Large intestine (tissue), 3 donors: ENCODE measurements at regions not wholly inside any gene's neighbourhood (a gene's known extent, or its start where the extent isn't known, plus 50 kb on each side); places are given as distances from the start of the nearest gene placed in this dataset.

Experiments
- DNase-seq, 2 donors: peaks; one replicate each; pipeline versions ENCODE4 v3.0.0 to v3.0.0-alpha.2; 2013
- H3K27ac ChIP-seq: one replicate; pipeline ENCODE4 v1.5.1; 2013; ENCODE audit warnings: low read length
- H3K27me3 ChIP-seq: 2 replicates; pipeline ENCODE4 v1.6.1; 2013; ENCODE audit warnings: low read length; ENCODE audit not compliant: control insufficient read depth, insufficient read depth
- H3K36me3 ChIP-seq: 2 replicates; pipeline ENCODE4 v1.6.1; 2013; ENCODE audit warnings: low read length; ENCODE audit not compliant: control insufficient read depth, insufficient read depth
- H3K4me1 ChIP-seq: one replicate; pipeline ENCODE4 v1.6.1; 2013; ENCODE audit warnings: low read length; ENCODE audit not compliant: control insufficient read depth, insufficient read depth
- H3K4me3 ChIP-seq: one replicate; pipeline ENCODE4 v1.5.1; 2013; ENCODE audit warnings: low read length
- H3K9me3 ChIP-seq: one replicate; pipeline ENCODE4 v1.6.1; 2013; ENCODE audit warnings: mild to moderate bottlenecking, low read depth, low read length, moderate library complexity; ENCODE audit not compliant: control insufficient read depth
- WGBS: methylation state at CpG from one replicate; pipeline ENCODE4 v1.1.5; 2013; ENCODE audit warnings: low lambda C conversion rate; ENCODE audit not compliant: insufficient coverage; 5-methylcytosine and 5-hydroxymethylcytosine counted together

DNA sequence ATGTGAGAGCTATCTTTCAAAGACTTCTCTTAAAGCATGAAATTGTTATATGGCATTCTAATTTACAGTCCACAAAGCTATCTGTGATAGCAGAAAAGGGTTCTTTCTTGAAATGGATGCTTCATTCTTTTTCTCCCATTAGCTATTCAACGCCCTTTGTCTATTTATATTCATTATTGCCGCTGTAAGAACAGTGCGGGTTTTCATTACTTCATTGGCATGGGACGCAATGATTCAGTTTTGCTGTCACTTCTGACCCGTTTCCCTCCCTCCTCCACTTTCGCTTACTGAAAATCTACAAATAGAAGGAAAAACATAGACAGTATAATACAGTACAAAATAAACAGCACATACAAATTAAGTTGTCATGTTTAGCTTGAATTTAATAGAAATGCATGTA is 394.6 kb downstream of the PCDH7 start:
- Histone ChIP-seq H3K4me3 (no peak overlapping the region), H3K27me3 (no peaks in the 10 kb centered on the region), H3K9me3 (no peaks in the 10 kb centered on the region), H3K27ac (no peak overlapping the region), H3K36me3 (no peaks in the 10 kb centered on the region), H3K4me1 (no peaks in the 10 kb centered on the region)
- DNase-seq, result no peak
- WGBS, result 80% methylated on average over 2 of the region's 6 CpGs

DNA sequence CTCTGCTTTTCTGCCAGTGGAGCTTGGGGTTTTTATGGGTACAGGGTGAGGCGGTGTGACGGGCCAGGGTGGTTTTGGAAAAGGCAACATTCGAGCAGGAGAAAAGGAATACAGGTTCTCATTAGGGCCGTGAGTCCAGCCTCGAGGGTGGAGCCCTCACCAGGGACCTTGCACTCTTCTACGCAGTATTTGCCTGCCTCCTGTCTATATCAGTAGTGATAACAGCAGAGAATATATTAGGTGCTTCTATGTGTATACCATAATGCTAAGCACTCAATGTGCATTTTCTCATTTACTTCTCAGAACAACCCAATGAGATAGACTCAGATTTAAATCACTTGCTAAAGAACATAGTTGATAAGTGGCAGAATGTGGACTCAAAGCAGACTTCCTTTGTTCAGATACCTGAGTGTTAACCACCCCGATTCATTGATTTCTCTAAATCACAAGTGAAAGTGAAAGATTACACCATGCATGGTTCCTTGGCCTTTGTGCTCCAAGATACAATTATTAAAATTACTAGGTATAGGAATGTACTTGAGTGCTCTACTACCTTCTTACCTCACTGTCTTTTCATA is 403.9 kb downstream of the PCDH7 start:
- 43% methylated on average over 1 of the region's 7 CpGs for WGBS
- DNase-seq, result peak; percentile 31 to 78
- Histone ChIP-seq H3K4me1 (no peaks in the 10 kb centered on the region), H3K36me3 (no peaks in the 10 kb centered on the region), H3K9me3 (no peaks in the 10 kb centered on the region), H3K27me3 (no peaks in the 10 kb centered on the region), H3K4me3 (no peak overlapping the region), H3K27ac (no peak overlapping the region)

DNA sequence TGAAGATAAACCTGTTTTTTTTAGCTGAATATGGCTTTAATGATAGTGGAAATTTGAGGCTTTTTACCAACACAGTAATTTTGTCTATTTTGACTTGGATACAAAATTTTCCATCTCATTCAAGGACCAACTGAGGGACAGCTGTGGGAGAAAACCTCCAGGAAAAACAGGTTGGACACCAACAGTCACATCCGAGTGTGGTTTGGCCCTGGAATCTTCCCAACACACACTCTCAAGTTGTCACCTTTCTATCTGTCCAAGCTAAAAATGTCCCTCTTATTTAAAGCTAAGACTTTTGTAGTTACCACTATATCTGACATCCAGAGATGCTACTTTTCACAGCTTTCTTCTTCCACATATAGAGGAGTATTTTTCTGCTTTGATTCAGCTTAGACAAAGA is 404.9 kb downstream of the PCDH7 start:
- no peaks in the 10 kb centered on the region for H3K4me1 ChIP-seq
- WGBS, result no CpG with 5 or more reads among the region's 1 CpG

DNA sequence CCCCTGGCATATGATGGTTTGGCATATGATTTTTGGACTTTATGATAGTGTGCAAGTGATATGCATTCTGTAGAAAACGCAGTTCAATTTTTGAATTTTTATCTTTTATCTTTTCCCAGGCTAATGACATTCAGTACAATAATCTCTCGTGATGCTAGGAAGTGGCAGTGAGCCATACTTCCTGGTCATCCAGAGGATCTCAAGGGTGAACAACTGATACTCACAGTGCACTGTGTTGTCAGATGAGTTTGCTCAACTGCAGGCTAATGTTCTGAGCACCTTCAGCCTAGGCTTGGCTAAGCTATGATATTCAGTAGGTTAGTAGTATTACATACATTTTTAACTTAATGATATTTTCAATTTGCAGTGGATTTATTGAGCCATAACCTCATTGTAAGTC is 405.3 kb downstream of the PCDH7 start:
- Histone ChIP-seq H3K9me3 (no peaks in the 10 kb centered on the region), H3K36me3 (no peaks in the 10 kb centered on the region), H3K27me3 (no peaks in the 10 kb centered on the region), H3K27ac (no peak overlapping the region), H3K4me3 (no peak overlapping the region), H3K4me1 (no peaks in the 10 kb centered on the region)
- DNase-seq, result peak; percentile 0 to 24
- 100% methylated on average over 1 of the region's 2 CpGs for WGBS

More for the DNA sequence above, 404.9 kb downstream of the PCDH7 start:
- DNase-seq, result no peak
- Histone ChIP-seq H3K27me3 (no peaks in the 10 kb centered on the region), H3K9me3 (no peaks in the 10 kb centered on the region), H3K36me3 (no peaks in the 10 kb centered on the region), H3K4me3 (no peak overlapping the region), H3K27ac (no peak overlapping the region)

DNA sequence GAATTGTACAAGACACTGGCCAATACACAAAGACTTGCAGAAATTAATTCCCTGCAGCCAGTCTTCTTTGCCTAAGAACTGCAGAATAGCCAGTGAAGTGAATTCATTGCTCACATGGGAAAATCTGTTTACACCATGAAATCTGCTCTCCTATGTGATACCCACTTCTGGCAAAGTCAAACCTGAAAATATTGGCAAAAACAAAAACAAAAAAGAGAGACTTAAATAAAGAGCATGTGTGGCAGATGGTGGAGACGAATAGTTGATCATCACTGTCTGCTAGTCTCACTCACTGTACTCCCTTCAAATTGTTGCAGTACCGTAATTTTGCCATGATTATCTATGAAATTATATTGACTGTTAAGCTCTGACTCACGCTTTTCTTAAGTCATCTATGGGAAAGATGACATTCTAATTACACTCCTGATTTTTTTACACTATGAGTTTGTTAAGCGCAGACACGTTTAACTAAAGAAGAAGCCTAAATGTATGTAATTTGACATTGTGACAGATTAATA is 406.8 kb downstream of the PCDH7 start:
- Histone ChIP-seq H3K4me3 (no peak overlapping the region), H3K36me3 (no peaks in the 10 kb centered on the region), H3K9me3 (no peaks in the 10 kb centered on the region), H3K27ac (no peak overlapping the region), H3K4me1 (no peaks in the 10 kb centered on the region), H3K27me3 (no peaks in the 10 kb centered on the region)
- 83% methylated on average over 3 of the region's 5 CpGs for WGBS
- no peak for DNase-seq

DNA sequence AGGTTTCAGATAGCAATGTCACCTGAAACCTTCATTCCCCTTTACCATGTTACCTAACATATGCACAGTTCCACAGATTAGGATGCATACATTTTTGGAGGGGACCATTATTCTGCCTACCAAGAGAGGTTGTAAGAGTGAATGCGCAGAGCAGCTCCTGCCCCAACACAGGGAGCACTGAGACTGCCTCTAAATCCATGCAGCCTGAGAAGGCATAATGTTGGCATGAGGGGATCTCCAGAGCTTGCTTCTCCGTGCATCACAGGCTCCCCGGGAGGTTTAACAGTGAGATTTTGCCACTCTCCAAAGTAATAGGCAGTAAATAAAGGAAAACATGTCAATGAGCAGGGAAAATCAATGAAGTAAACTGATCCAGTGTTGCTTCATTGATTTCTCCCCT is 410.8 kb downstream of the PCDH7 start:
- Histone ChIP-seq H3K36me3 (no peaks in the 10 kb centered on the region), H3K4me1 (no peaks in the 10 kb centered on the region), H3K9me3 (no peaks in the 10 kb centered on the region), H3K27me3 (no peaks in the 10 kb centered on the region), H3K27ac (no peak overlapping the region), H3K4me3 (no peak overlapping the region)
- DNase-seq, result no peak
- WGBS, result no CpG with 5 or more reads among the region's 3 CpGs

DNA sequence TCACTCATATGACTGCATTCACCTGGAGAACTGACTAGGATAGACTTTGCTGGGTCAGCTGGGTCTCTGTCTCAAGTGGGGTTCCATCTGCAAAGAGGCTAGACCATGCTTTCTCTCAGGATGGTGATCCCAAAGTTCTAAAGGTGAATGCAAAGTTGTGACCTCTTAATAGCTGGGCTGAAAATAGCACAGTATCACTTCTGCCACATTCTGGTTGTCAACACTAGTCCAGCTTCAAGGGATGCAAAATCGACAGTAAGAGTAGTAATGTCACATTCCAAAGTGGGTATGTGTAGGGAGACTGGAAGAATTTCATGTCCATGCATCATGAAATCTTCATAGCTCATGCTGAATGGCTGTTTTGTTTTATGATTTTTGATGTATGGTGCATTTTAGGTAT is 414.6 kb downstream of the PCDH7 start:
- Histone ChIP-seq H3K36me3 (no peaks in the 10 kb centered on the region), H3K4me1 (no peaks in the 10 kb centered on the region), H3K9me3 (no peaks in the 10 kb centered on the region), H3K4me3 (no peak overlapping the region), H3K27me3 (no peaks in the 10 kb centered on the region), H3K27ac (no peak overlapping the region)
- WGBS, result no CpG with 5 or more reads among the region's 1 CpG
- DNase-seq, result no peak

DNA sequence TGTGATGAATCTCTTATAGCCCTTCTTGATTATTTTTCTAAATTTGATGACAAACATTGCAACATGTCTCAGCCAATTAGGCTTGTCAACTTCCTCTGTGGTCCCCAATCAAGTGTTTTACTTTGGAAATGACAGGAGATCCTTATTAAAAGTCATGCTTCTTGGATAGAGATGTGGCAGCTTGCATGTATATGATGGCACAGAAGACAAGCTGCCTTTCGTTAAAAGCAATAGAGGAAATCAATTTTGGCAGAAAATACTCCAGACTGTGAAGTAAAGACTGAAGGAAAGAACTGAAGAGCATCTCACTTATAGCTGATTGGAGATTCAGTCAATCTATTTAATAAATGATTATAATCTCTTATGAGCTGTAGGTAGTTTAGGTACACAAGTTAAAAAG is 419.6 kb downstream of the PCDH7 start:
- H3K9me3 ChIP-seq, result no peaks in the 10 kb centered on the region
- H3K4me1 ChIP-seq, result no peaks in the 10 kb centered on the region
- no peaks in the 10 kb centered on the region for H3K27me3 ChIP-seq
- no peaks in the 10 kb centered on the region for H3K36me3 ChIP-seq
- WGBS, result no CpG with 5 or more reads among the region's 1 CpG
- H3K4me3 ChIP-seq, result no peak overlapping the region
- DNase-seq, result no peak
- H3K27ac ChIP-seq, result no peak overlapping the region

DNA sequence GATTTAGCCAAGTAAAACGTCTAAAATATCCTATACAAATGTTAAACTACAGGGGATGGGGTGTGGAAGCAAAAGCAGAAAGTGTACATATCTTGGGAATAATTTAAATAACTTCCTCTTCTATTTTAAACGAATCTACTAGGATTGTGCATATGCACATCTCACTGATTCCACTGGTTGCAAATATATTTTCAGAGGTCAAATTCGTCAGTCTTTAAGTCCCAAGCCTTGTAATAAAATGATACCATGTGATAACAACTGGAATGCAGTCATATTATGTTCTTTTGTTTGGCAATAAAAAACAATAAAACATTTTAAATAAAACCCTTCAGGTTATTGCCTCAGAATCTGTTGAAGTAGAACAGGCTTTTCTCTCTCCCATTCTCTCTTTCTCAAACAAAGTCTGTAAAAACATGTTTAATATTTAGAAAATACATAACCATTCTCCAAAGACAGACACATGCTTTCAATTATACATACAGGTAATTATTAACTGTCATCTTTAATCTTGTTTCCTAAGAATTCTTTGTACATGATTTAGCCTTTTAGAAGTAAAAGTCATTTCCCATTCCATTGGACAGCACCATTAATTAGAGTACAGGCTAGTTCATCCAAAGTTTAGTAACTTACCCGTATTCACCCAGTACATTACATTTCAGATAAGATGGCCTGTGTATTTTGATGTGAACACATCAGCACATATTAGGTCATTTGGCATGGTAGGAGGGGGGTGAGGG is 421.1 kb downstream of the PCDH7 start:
- Histone ChIP-seq H3K9me3 (no peaks in the 10 kb centered on the region), H3K36me3 (no peaks in the 10 kb centered on the region), H3K27ac (no peak overlapping the region), H3K27me3 (no peaks in the 10 kb centered on the region), H3K4me1 (no peaks in the 10 kb centered on the region), H3K4me3 (no peak overlapping the region)
- no peak for DNase-seq
- 46% methylated on average over 2 of the region's 4 CpGs for WGBS

DNA sequence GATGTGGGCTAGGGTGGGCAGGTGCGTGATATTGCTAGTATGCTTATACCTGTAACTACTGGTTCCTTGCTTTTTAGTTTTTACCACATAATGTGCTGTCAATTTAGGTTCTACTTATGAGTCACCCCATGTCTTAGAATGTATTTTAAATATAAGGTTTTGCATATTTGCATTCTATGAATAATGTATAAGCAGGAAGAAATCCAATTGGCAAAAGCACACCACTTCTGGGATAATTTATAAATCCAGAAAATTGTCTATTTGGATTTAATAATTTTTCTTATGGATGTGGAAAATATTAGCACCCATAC is 421.6 kb downstream of the PCDH7 start:
- Histone ChIP-seq H3K27ac (no peak overlapping the region), H3K4me1 (no peaks in the 10 kb centered on the region), H3K36me3 (no peaks in the 10 kb centered on the region), H3K9me3 (no peaks in the 10 kb centered on the region), H3K27me3 (no peaks in the 10 kb centered on the region), H3K4me3 (no peak overlapping the region)
- no peak for DNase-seq
- no CpG with 5 or more reads among the region's 1 CpG for WGBS

DNA sequence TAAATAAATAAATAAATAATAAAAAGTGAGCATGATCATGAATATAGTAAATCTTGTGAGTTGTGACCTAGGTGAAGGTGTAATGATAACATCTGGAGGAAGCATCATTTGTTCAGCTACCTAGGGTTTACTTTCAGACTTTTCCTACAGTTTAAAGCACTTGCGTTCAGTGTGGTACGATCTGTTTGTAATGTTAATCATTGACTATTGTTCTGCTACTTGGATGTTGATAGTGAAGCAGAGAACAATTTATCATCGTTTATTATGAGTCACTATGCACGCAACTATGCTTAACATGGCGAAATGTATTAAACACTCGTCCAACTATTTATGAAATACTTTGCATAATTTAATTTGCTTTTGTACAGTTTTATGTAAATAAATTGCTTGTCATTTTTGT is 426.2 kb downstream of the PCDH7 start:
- no CpG with 5 or more reads among the region's 6 CpGs for WGBS
- DNase-seq, result peak in 1 of 2 donors; percentile 37
- H3K4me1 ChIP-seq, result no peaks in the 10 kb centered on the region
- no peaks in the 10 kb centered on the region for H3K27me3 ChIP-seq
- H3K36me3 ChIP-seq, result no peaks in the 10 kb centered on the region
- H3K9me3 ChIP-seq, result no peaks in the 10 kb centered on the region
- no peak overlapping the region for H3K27ac ChIP-seq
- H3K4me3 ChIP-seq, result no peak overlapping the region
